Heart left ventricle (tissue), 13 donors: ENCODE measurements at regions not wholly inside any gene's neighbourhood (a gene's known extent, or its start where the extent isn't known, plus 50 kb on each side); places are given as distances from the start of the nearest gene placed in this dataset.

ENCODE experiments used
- CTCF ChIP-seq, 12 donors: fragments of 200-600 bp; sonication (generic) in 4 of 12; IDR thresholded peaks; one replicate each; pipeline versions ENCODE4 v1.5.0 to v1.8.0; 2018 to 2022; ENCODE audit warnings: antibody characterized with exemption in 12 of 12, mild to moderate bottlenecking in 5 of 12
- POLR2A ChIP-seq, 2 donors: fragments of 450-650 bp; IDR thresholded peaks; one replicate each; pipeline ENCODE4 v1.6.1; 2017; ENCODE audit warnings: antibody characterized with exemption in 2 of 2, mild to moderate bottlenecking in 2 of 2, moderate library complexity in 2 of 2
- donor health status: ischemic (EF 13 %, LVEDD 7.1; RV severe dilation, severe dysfunction).
- donor health status: DM: no; HTN: yes; CAD: no.
- donor health status: DM: no; HTN: no; CAD: no.
- donor health status: ischemic (EF 25% LVEDD 6.9; RV normal size, moderate dysfunction).
- donor health status: ischemic (EF 25% LVEDD 5.7; RV mildly dilated, moderate dysfunction).
- donor health status: ischemic (EF 35%, LVEDD 5.7; RV mildly dilated, moderate dysfunction).
- donor health status: nonischemic (EF 11% LVEDD 7.7; RV severe dilation, severe dysfunction).
- donor health status: DM: yes; HTN: yes; CAD: no.
- donor health status: PGD.
- donor health status: ischemic (EF 29% LVEDD 5.4; RV normal size, mild dysfunction).
- donor health status: nonischemic (EF 23%, LVEDD 6.1; RV moderate dilation, normal function).

GRCh38 chr13:99871249-99871898 lies 100.2 kb downstream of the ZIC5 start:
- TF ChIP-seq CTCF (IDR thresholded peaks at IDR 0.05) (no peak), POLR2A (IDR thresholded peaks at IDR 0.05) (no peak)
